GM12873 (cell line): ENCODE measurements at regions not wholly inside any gene's neighbourhood (a gene's known extent, or its start where the extent isn't known, plus 50 kb on each side); places are given as distances from the start of the nearest gene placed in this dataset.

Experiments
- CTCF ChIP-seq: IDR thresholded peaks from 2 replicates; pipeline ENCODE4 v1.5.1; 2012; ENCODE audit warnings: low read depth, mild to moderate bottlenecking, moderate library complexity, low read length, control low read depth; ENCODE audit not compliant: insufficient read depth; ENCODE audit errors: missing control alignments

GRCh38 chr1:229209816-229210215 is 61.1 kb upstream of the RAB4A start:
- no peak for TF ChIP-seq CTCF

GRCh38 chr1:229210844-229211243 is 60.1 kb upstream of the RAB4A start:
- no peak for TF ChIP-seq CTCF

- no peak for TF ChIP-seq CTCF
Observed at GRCh38 chr1:229213797-229214196, 57.1 kb upstream of the RAB4A start.

GRCh38 chr1:229217716-229218115 is 53.2 kb upstream of the RAB4A start:
- TF ChIP-seq CTCF = no peak

GRCh38 chr1:229218612-229219025 is 52.3 kb upstream of the RAB4A start:
- no peak for TF ChIP-seq CTCF

GRCh38 chr1:229220163-229220846 is 50.6 kb upstream of the RAB4A start:
- no peak for TF ChIP-seq CTCF

GRCh38 chr1:229221106-229222019 is 49.5 kb upstream of the RAB4A start:
- TF ChIP-seq CTCF = no peak
